LoVo (cell line): ENCODE measurements at regions not wholly inside any gene's neighbourhood (a gene's known extent, or its start where the extent isn't known, plus 50 kb on each side); places are given as distances from the start of the nearest gene placed in this dataset.

ENCODE experiments used
- DNase-seq: peaks from one replicate; pipeline ENCODE4 v3.0.0-alpha.2; 2016; ENCODE audit warnings: low spot score

DNA sequence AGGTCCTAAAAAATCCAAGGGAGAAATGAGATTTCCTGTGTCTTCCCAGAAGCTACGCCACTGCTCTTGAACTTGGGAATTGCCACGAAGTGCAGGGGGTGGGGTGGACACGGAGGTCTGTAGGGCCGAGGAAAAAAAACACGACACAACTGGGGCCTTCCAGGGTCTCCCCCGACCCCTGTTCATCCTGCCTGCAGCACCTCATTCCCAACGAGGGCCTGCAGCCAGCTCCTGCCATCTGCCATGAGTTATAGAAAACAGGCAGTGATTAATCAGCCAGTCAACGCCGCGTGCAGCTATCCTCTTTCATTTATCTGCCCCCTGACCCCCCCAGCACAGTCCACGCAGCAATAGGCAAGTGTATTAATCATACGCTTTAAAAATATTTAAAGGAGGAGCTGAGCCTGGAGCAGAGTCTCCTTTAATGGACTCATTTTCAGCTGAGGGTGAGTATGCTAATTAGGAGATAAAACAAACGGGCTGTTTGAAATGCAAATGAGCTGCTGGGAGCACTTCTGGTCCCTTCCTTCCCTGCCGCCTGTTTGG, 209.9 kb downstream of the TFCP2L1 start:
- peak; percentile 29 for DNase-seq

- DNase-seq = no peak
Measured at GRCh38 chr2:121075641-121076497, 209.1 kb downstream of the TFCP2L1 start.

DNA sequence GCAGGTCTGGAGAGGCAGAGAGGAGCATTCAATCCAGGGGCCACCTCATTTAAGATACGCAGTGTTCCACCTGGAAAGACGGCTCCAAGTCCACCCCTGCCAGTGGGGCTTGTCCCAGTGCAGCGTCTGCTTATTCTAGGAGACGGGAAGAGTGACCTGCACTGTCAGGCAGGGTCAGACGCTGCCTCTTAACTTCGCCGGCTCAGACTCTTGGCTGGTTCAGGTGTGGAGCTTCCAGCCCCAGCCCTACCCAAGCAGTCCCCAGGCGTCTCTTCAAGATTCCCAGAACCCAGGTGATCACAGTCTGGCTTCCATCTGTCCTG, 208.5 kb downstream of the TFCP2L1 start:
- no peak for DNase-seq

DNA sequence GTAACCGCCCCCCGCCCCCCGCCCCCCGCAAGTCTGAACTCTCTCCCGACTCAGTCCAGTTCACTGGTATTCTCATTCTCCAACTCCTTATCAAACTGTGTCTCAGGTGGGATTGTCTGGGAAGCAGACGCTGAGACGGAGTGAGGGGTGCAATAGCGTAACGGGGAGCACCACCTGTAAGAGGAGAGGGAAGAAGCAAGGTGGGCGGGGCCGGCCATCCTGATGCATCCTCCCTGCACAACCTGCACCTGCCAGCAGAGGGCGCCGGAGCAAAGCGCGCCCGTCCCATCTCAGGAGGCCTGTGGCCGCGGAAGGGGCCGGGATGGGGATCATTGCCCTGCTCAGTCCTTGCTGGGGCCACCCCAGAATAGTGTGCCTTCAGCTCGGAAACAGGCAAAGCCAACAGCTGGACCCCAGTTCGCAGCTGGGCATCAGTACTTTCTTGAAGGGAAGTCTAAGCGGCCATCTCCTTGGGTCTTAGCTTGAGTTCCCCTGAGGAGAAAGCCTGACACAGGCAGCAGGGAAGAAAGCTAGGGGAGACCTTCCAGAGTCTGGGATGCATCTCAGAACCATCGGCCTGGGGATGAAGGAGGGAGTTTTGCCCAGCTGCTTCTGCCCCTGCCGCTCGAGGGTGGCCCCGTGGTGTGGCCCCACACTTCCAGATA, 208.0 kb downstream of the TFCP2L1 start:
- DNase-seq = peak; percentile 65

DNA sequence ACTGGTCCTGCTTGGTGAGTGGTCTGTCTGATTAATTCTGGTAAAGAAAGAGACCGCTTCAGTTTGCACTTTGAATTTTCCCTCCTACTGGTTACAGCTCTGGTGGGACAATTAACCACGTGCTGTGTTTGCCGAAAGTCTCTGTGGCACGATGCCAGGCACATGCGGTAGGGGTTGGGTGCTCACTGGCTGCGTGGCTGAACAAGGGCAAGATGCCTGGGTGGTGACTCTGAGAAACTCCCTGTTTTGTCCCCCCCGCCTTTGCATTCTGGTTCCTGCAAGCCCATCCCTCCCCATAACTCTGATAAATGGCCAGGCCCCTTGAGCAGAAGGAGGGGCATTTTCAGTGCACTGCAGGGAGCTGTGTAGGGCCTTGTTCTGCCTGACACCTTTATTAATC, 206.1 kb downstream of the TFCP2L1 start:
- DNase-seq = no peak

GRCh38 chr2:121080013-121080772, 204.8 kb downstream of the TFCP2L1 start:
- peak; percentile 47 for DNase-seq

DNA sequence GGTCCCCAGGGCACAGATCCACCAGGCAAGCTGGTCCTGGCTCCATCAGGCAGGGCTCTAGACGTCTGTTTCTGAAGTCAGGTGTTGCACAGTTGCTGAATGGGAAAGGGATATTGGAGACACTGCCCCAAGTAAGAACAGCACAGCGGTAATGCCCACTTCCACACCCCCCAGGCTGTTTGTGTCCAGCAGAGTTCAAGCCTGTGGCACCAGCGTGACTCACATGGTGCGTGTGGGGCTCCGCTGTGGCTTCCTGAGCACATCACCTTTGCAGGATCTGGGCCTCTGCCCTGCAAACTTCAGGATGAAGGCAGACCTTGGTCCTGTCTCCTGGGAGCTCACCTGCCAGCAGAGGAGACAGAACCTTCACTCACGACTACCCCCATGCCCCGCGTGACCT, 203.3 kb downstream of the TFCP2L1 start:
- no peak for DNase-seq

DNA sequence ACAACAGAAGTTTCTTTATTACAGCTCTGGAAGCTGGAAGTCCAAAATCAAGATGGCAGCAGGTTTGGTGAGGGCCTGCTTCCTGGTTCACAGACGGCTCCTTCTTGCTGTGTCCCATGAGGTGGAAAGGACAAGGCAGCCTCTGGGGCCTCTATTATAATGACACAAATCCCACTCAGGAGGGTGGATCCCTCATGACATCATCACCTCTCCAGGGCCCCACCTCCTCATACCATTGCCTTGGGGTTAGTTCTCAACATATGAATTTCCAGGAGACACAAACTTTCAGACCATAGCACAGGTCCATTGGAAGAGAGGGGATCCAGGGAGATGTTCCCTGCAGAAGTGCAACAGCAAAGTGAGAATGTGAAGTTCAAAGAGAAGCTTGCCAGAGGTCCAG, 202.8 kb downstream of the TFCP2L1 start:
- no peak for DNase-seq

DNA sequence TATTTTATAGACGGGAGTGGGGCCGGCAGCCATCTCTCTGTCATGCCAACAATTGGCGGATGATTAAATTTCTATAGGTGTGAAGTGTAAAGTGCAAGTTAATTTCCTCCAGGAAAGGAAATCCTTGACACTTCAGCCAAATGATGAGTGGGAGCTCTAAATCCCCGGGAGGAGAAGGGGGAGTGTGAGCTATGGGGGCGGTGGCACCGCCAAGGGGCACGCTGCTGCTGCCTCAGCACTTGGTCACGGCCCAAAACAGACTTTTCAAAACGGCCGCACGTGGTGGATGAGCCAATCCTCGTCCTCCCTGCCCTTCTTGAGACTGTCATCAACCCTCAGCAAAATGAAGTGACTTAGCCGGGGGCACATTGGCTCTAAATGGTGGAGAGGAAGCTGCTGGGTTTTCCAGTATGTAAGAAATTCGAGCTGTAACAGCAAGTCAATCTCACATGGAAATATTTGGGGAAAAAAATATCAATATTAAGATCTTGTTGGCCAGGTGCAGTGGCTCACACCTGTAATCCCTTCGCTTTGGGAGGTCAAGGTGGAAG, 200.8 kb downstream of the TFCP2L1 start:
- no peak for DNase-seq

DNA sequence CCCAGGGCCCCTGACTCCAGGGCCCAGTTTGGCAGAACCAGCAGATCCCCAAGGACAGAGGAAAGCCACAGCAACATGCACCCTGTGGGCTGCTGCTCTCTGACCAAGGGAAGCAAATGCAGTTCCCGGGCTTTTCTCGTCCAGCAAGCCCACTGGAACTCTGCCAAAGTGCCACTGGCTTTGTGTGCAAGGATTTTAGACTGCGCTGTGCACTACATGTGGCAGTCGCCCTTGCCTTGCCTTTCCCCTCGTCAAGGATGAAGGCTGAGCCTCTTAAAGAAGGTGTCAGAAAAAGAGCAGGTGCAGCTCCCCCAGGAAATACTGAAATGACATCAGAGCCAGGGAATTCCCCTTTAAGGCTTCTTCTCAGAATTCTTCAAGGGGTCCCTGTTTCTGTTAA, 199.2 kb downstream of the TFCP2L1 start:
- no peak for DNase-seq

DNA sequence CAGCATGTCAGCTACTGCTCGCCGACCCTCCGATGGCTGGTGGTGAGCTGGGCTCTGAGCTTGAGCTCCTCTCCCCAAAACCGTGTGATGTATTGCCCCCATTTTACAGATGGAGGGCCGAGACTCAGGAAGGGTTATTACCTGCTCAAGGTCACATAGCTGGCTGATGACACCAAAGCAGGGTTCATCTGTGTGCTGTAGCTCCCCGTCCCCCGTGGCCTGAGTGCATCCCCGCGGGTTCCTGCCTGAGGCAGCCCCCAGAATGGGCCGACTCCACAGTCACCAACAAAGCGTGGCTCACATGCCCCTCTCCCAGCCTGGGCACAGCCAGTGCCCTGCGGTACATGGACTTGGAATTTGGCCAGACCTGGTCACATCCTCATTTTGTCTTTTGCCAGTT, 198.6 kb downstream of the TFCP2L1 start:
- DNase-seq = no peak

- DNase-seq = no peak
Measured at GRCh38 chr2:121087117-121087516, 197.9 kb downstream of the TFCP2L1 start.

DNA sequence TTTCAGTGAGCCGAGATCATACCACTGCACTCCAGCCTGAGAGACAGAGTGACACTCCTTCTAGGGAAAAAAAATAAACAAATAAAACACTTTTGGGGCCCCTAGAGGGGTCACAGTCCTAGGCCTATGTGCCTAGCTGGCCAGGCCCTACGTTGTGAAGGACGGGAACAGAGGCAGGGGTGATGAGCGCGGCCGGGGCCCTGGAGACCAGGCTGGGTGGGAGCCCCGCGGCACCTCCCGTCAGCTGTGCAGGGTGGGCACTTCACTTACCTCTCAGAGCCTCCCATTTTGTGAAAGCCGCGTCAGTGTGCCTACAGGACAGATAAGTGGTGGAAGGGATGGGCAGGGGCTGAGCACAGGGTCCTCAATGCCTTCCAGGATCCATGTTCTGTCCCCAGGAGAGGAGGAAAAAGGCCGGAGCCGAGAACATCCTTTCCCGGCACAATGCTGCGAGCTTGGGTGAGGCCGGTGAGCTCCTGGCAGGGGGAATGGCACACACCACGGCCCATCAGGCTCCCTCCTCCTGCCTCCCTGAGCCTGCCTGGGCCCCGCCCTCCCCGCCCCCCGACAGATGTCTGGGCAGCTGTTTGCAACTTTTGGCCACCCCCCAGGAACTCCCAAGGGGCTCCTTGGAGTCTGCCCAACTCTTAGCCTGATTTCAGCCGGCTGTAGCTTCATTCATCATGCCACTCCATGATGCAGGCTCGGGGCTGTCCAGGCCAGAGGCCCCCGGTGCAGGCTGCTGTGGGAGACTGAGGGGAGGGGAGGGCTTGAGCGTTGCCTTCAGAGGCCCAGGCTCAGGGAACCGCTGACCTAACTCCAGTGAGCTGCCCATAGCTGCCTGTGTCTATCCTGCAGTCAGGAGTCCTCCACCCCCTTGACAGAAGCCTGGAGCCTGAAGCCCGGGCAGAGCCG, 196.5 kb downstream of the TFCP2L1 start:
- DNase-seq = no peak

DNA sequence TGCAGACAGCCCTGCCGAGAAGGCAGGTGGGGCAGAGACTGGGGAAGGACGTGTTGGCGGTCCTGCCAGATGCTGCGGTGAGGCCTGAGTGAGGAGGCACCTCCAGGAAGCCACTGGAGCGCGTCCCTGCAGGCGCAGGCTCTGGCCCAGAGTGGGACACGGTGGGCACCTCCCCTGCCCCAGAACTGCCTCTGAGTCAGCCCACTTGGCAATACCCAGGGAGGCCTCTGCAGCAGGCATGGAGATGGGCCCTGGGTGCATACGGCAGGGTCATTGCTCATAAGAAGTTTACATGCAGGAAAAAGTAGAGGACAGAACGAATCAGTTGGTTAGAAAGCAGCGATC, 195.9 kb downstream of the TFCP2L1 start:
- DNase-seq = no peak

GRCh38 chr2:121090088-121090715, 194.8 kb downstream of the TFCP2L1 start:
- no peak for DNase-seq

DNA sequence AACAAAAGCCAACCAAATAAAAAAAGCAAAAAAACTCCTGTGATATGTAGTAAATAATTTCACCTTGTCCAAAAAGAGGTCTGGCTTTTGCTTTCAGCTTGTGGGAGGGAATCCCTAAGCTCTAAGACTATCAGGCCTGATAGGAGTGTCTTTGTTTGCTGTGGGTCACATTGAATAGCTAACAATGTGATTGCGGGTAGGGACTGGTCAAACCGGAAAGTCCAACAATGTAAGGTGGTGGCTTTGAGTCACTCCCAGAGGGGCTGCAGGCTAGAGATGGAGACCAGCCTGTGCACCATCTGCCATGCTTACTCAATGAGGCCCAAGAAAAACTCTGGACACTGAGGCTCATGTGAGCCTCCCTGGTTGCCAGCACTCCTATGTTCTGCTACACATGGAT, 192.9 kb downstream of the TFCP2L1 start:
- peak; percentile 37 for DNase-seq

- DNase-seq = no peak
Measured at GRCh38 chr2:121093692-121094091, 191.3 kb downstream of the TFCP2L1 start.

DNA sequence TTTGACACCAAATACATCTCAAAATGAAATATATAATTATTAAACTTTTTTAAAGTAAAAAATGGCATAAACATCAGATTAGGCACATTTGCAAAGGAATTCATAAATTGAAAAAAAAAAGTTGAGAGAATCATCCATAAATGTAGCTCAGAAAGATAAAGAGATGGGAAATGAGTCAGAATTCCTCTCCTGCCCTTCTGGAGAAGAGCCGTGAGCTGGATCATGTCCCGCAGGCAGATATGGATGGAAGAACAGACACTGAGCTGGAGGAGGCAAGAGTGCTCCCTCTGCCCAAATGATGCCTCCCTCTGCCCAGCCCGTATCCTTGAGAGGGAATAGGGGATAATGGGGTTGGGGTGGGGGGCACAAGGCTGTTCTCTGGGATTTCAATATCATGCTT, 190.9 kb downstream of the TFCP2L1 start:
- no peak for DNase-seq

GRCh38 chr2:121094845-121095244, 190.2 kb downstream of the TFCP2L1 start:
- DNase-seq = no peak

- peak; percentile 54 for DNase-seq
Measured at GRCh38 chr2:121095257-121096080, 189.5 kb downstream of the TFCP2L1 start.
